Endodermal cell (in vitro differentiated cells): ENCODE measurements at regions not wholly inside any gene's neighbourhood (a gene's known extent, or its start where the extent isn't known, plus 50 kb on each side); places are given as distances from the start of the nearest gene placed in this dataset.
"Not testable (repeated sequence)": the region's sequence is repeated elsewhere in the genome, so short reads cannot be mapped to it uniquely, and the experiment has no call there.

Source experiments
- DNase-seq: peaks from one replicate; pipeline ENCODE4 v3.0.0-alpha.2; 2017
- H3K27ac ChIP-seq: 2 replicates; pipeline ENCODE4 v1.5.1; 2013; ENCODE audit warnings: mild to moderate bottlenecking, low read depth, low read length, moderate library complexity
- H3K27me3 ChIP-seq: 2 replicates; pipeline ENCODE4 v1.6.1; 2013; ENCODE audit warnings: mild to moderate bottlenecking, low read length, moderate library complexity; ENCODE audit not compliant: insufficient read depth, control insufficient read depth, poor library complexity, severe bottlenecking
- H3K36me3 ChIP-seq: 2 replicates; pipeline ENCODE4 v1.7.0; 2013; ENCODE audit warnings: mild to moderate bottlenecking, low read length, moderate library complexity; ENCODE audit not compliant: control insufficient read depth, insufficient read depth
- H3K4me1 ChIP-seq: one replicate; pipeline ENCODE4 v1.7.0; 2013; ENCODE audit warnings: low read length; ENCODE audit not compliant: control insufficient read depth, insufficient read depth
- H3K4me3 ChIP-seq: 2 replicates; pipeline ENCODE4 v1.5.1; 2013; ENCODE audit warnings: mild to moderate bottlenecking, low read length, moderate library complexity
- H3K9ac ChIP-seq: 2 replicates; pipeline ENCODE4 v1.6.1; 2013; ENCODE audit warnings: mild to moderate bottlenecking, low read length, moderate library complexity; ENCODE audit not compliant: poor library complexity, severe bottlenecking; ENCODE audit errors: extremely low read depth
- H3K9me3 ChIP-seq: 2 replicates; pipeline ENCODE4 v1.6.1; 2013; ENCODE audit warnings: mild to moderate bottlenecking, low read length, moderate library complexity; ENCODE audit not compliant: control insufficient read depth
- H3K27ac Mint-ChIP-seq: 2 replicates; pipeline ENCODE4 v1.8.0; 2020; ENCODE audit warnings: mixed read lengths
- H3K27me3 Mint-ChIP-seq: 2 replicates; pipeline ENCODE4 v1.8.0; 2021; ENCODE audit warnings: mild to moderate bottlenecking, mixed read lengths; ENCODE audit not compliant: insufficient read depth
- H3K36me3 Mint-ChIP-seq: 2 replicates; pipeline ENCODE4 v1.8.0; 2020; ENCODE audit warnings: low read depth, mixed read lengths
- H3K4me1 Mint-ChIP-seq: 2 replicates; pipeline ENCODE4 v1.8.0; 2020; ENCODE audit warnings: mixed read lengths
- H3K4me3 Mint-ChIP-seq: 2 replicates; pipeline ENCODE4 v1.8.0; 2020; ENCODE audit warnings: mild to moderate bottlenecking, moderate library complexity, mixed read lengths
- H3K9me3 Mint-ChIP-seq: 2 replicates; pipeline ENCODE4 v1.8.0; 2020; ENCODE audit warnings: mild to moderate bottlenecking, mixed read lengths
- WGBS, 2 experiments: methylation state at CpG; one replicate each; pipeline versions ENCODE4 v1.1.5 to v1.1.7; 2013; ENCODE audit warnings: missing lambda C conversion rate in 2 of 2, mixed read lengths in 1 of 2; ENCODE audit not compliant: insufficient coverage in 1 of 2, insufficient read length in 1 of 2; 5-methylcytosine and 5-hydroxymethylcytosine counted together
- TF ChIP-seq, protein P1 (sequence below): fragments of 200-600 bp; sonication (generic); conservative IDR thresholded peaks from 2 replicates; pipeline ENCODE4 v1.5.0; 2021; ENCODE audit warnings: antibody characterized with exemption, mild to moderate bottlenecking

DNA sequence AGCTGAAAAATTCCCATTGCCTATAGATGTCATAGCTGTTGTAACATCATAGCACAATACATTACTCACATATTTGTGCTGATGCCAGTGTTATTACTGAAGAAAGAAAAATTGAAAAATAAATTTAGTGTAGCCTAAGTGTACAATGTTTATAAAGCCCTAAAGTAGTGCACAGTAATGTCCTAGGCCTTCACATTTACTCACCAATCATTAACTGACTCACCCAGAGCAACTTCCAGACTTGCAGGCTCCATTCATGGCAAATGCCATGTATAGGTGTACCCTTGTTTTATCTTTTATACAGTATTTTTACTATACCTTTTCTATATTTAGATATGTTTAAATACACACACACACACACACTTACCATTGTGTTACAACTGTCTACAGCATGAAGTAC lies 265.4 kb upstream of the MAGEB18 start:
- no peak for DNase-seq
- H3K27ac Mint-ChIP-seq = no peak overlapping the region
- peaks cover 18% of the 10 kb centered on the region for H3K9me3 Mint-ChIP-seq
- Histone ChIP-seq H3K36me3 (no peaks in the 10 kb centered on the region), H3K4me1 (no peaks in the 10 kb centered on the region), H3K27me3 (no peaks in the 10 kb centered on the region), H3K4me3 (no peak overlapping the region), H3K27ac (no peak overlapping the region), H3K9me3 (no peaks in the 10 kb centered on the region), H3K9ac (no peak overlapping the region)
- no peak overlapping the region for H3K4me3 Mint-ChIP-seq
- H3K36me3 Mint-ChIP-seq = no peaks in the 10 kb centered on the region
- H3K27me3 Mint-ChIP-seq = no peaks in the 10 kb centered on the region
- TF ChIP-seq, protein P1, sequence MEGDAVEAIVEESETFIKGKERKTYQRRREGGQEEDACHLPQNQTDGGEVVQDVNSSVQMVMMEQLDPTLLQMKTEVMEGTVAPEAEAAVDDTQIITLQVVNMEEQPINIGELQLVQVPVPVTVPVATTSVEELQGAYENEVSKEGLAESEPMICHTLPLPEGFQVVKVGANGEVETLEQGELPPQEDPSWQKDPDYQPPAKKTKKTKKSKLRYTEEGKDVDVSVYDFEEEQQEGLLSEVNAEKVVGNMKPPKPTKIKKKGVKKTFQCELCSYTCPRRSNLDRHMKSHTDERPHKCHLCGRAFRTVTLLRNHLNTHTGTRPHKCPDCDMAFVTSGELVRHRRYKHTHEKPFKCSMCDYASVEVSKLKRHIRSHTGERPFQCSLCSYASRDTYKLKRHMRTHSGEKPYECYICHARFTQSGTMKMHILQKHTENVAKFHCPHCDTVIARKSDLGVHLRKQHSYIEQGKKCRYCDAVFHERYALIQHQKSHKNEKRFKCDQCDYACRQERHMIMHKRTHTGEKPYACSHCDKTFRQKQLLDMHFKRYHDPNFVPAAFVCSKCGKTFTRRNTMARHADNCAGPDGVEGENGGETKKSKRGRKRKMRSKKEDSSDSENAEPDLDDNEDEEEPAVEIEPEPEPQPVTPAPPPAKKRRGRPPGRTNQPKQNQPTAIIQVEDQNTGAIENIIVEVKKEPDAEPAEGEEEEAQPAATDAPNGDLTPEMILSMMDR = no peak
- no peaks in the 10 kb centered on the region for H3K4me1 Mint-ChIP-seq

GRCh38 chrX:25873196-25873595 lies 264.9 kb upstream of the MAGEB18 start:
- 72 to 100% methylated on average over 1 to 2 of the region's 2 CpGs for WGBS, 2 experiments
- no peaks in the 10 kb centered on the region for H3K9me3 ChIP-seq
- Mint-ChIP-seq H3K4me3 (no peak overlapping the region), H3K27me3 (no peaks in the 10 kb centered on the region), H3K9me3 (peaks cover 17% of the 10 kb centered on the region), H3K36me3 (no peaks in the 10 kb centered on the region), H3K27ac (no peak overlapping the region), H3K4me1 (no peaks in the 10 kb centered on the region)
- DNase-seq = no peak
- H3K4me3 ChIP-seq = no peak overlapping the region
- no peak overlapping the region for H3K9ac ChIP-seq
- no peak overlapping the region for H3K27ac ChIP-seq
- TF ChIP-seq, protein P1 = no peak
- no peaks in the 10 kb centered on the region for H3K36me3 ChIP-seq
- no peaks in the 10 kb centered on the region for H3K27me3 ChIP-seq
- H3K4me1 ChIP-seq = no peaks in the 10 kb centered on the region

- no peak overlapping the region for H3K27ac ChIP-seq
- no peak overlapping the region for H3K27ac Mint-ChIP-seq
- H3K9me3 Mint-ChIP-seq = peaks cover 30% of the 10 kb centered on the region
- no peaks in the 10 kb centered on the region for H3K36me3 Mint-ChIP-seq
- H3K4me3 Mint-ChIP-seq = no peak overlapping the region
- WGBS, 2 experiments = no CpG with 5 or more reads among the region's 1 CpG
- no peak for DNase-seq
- no peaks in the 10 kb centered on the region for H3K4me1 ChIP-seq
- H3K4me1 Mint-ChIP-seq = no peaks in the 10 kb centered on the region
- TF ChIP-seq, protein P1 = no peak
- no peaks in the 10 kb centered on the region for H3K36me3 ChIP-seq
- H3K4me3 ChIP-seq = no peak overlapping the region
- H3K9me3 ChIP-seq = no peaks in the 10 kb centered on the region
- H3K27me3 ChIP-seq = no peaks in the 10 kb centered on the region
- H3K27me3 Mint-ChIP-seq = no peaks in the 10 kb centered on the region
- H3K9ac ChIP-seq = no peak overlapping the region
Observed at GRCh38 chrX:25878806-25879205, 259.3 kb upstream of the MAGEB18 start.

GRCh38 chrX:25882503-25882902 lies 255.6 kb upstream of the MAGEB18 start:
- H3K27ac Mint-ChIP-seq, H3K27me3 ChIP-seq, H3K27me3 Mint-ChIP-seq, H3K9ac ChIP-seq, H3K27ac ChIP-seq, H3K4me3 Mint-ChIP-seq, H3K4me1 Mint-ChIP-seq, H3K4me1 ChIP-seq, H3K36me3 Mint-ChIP-seq, H3K36me3 ChIP-seq, H3K9me3 ChIP-seq, H3K4me3 ChIP-seq: not testable (repeated sequence)
- DNase-seq = peak; percentile 57
- H3K9me3 Mint-ChIP-seq = peaks cover 57% of the 10 kb centered on the region
- WGBS, 2 experiments = 81% methylated on average over 5 of the region's 5 CpGs; no CpG with 5 or more reads in 1 of the 2 experiments
